NCI-H1694 (cell line): ENCODE measurements at regions not wholly inside any gene's neighbourhood (a gene's known extent, or its start where the extent isn't known, plus 50 kb on each side); places are given as distances from the start of the nearest gene placed in this dataset.
A peak's percentile ranks its signal among the peaks of the same experiment; 100 is the strongest.
"Not testable (repeated sequence)": the region's sequence is repeated elsewhere in the genome, so short reads cannot be mapped to it uniquely, and the experiment has no call there.

Experiments
- DNase-seq: peaks from one replicate; lab custom pipeline; 2025; lab: John Stamatoyannopoulos, UW

DNA sequence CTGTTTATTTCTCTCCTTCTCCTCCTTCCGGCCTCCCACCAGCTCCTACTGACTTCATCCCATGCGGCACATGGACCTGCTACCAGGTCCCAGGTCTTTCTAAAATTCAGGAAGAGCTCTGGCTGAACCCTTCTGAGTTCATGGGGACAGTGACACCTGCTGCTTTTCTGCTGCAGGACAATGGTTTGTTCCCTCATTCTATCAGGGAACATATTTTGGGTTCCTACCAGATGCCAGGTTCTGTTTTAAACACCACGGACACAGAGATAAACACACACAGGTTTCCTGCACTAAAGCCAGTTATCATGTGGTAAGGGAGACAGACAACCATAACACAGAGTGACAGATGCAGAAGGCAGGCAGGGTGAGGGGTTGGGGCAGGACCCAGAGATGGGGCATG, 114.0 kb upstream of the RAB4A start:
- DNase-seq: peak; percentile 43

DNA sequence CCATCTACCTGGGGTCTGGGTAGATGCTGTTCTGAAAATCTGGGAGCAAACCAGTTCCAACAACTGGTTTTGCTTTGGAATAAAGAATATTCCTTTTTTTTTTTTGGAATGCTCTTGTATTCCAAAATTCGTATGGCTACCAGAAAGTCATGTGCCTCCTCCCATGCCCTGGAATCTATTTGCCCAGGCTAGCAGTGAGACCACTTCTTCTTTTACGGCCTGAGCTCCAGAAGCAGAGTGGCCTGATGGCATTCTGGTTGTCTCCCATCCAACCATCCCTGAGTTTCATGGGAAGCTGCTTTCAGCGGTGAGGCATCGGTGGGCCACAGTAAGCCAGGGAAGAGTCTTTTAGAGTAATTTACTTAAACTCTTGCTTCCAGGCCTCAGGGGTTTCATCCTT, 113.4 kb upstream of the RAB4A start:
- DNase-seq: no peak

DNA sequence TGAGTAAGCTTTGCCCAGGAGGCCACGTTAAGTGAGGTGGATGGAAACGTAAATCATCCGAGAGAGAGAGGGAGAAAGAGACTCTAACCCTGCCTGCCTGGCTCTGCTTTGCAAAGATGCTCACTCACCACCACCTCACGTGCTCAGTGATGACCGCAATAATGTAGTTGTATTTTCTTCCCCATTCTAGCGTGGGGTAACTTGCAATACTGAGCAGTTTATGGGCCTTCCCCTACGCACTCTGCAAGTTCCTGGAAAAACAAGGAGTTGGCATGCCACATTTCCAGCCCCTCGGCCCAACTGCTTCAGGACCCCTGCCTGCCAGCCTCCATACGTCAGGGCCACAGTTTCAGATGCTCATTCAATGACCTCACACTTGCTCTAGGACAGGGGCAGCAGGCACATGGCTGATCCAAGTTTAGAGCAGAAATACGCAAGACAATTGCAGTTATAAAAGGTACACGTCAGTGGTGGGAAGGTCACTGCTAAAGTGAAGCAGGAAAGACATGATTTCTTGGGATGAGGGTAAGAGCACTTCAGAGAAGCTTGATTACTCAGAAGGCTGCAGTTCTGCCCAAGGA, 112.5 kb upstream of the RAB4A start:
- DNase-seq: no peak

DNA sequence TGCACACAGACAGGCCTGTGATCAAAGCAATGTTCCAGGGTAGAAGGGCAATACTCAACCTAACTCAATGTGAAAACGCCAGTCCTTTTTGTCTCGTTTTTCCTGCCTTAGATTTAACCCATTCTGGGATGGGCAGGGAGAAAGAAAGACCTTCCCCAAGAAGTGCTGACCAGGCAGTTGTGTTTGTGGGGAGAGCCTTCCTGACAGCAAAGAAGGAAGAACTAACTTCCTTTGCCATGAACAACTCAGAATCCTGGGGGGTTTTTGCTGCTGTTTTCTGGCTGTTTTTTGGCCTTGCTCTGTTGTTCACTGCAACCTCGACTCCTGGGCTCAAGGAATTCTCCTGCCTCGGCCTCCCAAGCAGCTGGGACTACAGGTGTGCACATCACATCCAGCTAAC, 112.0 kb upstream of the RAB4A start:
- DNase-seq: no peak

DNA sequence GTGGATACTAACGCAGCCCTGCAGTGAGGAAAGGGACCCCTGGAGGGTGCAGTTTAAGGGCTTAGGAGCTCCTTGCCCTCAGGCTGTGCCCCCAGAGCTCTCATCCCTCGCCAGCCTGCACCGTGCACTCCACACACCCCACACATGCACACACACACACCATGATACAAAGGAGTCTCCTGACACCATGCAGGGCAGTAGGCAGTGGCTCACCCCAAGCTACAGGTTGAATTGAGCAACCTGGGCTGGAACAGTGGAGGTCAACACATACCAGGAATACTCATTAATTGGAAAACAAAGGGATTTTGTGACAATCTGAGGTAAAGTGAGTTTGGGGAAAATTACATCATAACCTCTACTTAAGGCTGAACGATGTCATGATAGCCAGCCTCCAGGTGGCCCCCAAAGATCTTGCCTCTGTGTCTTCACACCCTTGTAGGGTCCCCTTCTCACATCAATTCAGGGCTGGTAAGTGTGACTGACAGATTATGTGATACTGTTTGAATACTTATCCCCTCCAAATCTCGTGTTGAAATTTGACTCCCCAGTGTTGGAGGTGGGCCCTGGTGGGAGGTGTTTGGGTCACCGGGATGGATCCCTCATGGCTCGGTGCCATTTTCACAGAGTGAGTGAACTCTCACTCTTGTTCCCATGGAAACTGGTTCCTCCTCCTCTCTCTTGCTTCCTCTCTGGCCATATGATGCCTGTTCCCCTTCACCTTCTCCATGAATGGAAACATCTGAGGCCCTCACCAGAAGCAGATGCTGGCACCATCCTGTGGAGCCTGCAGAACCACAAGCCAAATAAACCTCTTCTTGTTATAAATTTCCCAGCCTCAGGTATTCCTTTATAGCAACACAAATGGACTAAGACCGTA, 111.0 kb upstream of the RAB4A start:
- DNase-seq: no peak

DNA sequence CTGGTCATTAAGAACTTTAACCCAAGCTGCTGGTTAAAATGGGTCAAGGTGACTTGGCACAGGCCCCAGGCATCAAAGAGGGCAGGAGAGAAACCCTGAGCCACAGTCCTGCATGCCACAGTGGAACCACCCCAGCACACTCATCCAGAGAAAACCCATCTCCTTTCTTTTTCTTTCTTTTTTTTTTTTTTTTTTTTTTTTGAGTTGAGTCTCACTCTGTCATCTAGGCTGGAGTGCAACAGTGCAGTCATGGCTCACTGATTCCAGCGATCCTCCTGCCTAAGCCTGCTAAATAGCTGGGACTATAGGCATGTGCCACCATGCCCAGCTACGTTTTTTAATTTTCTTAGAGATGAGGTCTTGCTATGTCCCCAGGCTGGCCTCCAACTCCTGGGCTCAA, 109.2 kb upstream of the RAB4A start:
- no peak for DNase-seq

DNA sequence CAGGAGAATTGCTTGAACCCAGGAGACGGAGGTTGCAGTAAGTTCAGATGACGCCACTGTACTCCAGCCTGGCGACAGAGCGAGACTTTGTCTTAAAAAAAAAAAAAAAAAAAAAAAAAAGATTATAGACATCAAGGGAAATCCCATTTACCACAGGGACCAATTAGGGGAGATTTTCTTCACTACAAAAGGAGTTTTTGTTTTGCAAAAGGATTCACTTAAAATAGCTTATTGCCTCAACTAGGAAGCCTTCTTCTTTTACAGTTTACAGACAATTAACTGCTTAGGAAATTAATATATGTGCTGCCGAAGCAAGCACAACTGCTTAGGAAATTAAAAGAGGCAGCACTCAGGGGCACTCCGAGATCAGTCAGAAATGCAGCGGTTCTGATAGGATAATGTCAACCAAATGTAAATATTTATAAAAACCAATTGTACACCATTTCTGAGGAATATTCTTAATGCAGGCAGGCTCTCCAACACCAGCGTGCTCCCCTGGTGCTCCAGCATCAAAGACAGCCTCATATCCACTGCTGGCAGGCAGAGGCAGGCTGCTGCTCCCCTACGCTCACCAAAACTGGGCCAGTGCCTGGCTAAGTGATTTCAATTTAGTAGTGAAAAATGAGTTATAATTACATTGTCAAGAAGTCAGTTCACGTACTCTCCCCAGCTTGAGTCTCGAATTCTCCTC, 107.9 kb upstream of the RAB4A start:
- no peak for DNase-seq

DNA sequence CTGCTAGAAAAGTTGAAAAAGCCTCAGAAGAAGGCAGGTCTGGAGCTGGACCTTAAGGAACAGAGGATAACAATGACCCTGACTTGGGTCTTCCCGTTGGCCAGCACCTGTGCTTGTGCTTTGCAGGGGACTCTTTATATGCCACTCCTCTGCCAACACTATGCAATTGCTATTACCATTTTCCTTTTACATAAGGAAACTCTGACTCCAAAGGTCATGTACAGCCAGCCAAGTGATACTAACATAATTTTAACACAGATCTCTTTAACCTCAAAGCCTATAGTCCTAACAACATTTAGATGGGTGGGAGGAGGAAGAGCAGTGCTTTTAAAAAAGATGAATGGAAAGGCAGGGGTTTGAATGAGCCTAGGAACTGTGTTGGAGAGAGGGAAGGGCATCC, 106.6 kb upstream of the RAB4A start:
- DNase-seq: no peak

DNA sequence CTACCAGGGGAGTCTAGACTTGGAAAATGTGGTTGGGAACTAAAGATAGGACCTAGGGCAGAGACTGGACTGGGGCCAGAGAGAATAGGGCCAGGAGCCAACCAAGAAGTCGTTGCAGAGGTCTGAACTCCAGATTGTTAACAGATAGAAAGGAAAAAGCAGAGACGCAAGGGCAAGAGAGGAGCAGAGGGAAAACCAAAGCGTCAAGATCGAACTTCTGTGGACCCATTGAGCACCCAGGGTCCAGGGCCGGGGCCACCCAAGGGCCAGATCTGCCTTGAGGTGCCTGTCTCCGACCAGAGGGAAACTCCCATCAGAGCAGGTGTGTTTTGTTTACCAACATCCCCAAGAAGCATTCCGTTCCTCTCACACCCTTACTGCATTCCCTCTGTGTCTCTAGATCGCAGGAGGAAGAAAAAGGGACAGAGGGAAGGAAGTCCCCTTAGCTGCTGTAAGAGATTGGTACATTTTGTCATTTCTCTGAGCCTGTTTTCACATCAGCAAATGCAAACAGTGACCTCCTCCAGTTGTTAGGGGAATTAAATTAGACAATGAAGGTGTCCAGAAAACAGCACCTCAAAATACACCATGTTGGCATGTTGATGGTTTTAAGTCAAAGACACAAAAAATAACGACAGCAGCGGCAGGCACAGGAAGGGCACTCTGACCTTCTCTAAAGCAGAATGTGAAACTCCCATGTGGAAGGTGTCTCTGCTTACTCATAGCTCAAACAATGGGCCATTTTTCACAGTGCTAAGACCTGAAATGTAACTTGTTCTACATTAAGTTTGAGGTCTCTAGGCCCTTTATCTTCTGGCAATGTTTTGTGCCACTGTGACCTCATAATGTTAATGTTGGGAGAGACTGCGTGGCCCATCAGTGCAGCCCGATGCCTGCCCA, 105.8 kb upstream of the RAB4A start:
- DNase-seq: no peak

DNA sequence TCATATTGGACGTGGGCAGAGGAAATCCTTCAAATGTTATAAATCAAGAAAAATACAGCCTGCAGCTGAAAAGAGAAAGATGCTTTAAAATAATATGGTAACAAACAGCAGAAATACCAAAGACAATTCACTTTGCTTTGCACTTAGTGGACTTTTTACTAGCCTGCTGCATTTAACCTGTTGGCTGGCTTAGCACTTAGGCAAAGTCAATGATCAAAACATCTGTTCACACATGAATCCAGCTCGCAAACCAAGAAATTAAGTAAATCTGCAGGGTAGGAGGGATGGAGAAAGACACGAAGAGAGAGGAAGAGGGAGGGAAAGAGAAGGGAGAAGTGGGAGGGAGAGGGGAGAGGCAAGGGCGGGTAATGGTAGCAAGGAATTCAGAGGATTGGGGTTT, 103.6 kb upstream of the RAB4A start:
- DNase-seq: no peak

DNA sequence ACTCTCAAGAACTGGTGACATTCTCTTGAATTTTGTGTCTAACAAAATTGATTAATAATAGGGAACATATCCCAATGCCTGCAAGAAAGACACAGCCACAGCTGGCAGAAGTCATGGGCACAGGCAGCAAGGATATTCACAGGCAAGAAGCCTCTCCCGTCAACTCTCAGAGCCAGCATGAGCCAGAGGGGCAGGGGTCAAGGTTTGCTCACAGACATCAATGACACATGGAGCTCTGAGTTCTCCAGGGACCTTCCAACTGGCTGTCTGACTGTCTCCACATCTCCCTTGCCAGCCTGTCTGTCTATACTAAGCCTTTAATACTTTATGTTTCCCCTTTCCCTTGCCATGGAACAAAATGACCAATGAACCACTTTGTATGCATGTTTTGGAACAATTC, 101.5 kb upstream of the RAB4A start:
- DNase-seq: no peak

DNA sequence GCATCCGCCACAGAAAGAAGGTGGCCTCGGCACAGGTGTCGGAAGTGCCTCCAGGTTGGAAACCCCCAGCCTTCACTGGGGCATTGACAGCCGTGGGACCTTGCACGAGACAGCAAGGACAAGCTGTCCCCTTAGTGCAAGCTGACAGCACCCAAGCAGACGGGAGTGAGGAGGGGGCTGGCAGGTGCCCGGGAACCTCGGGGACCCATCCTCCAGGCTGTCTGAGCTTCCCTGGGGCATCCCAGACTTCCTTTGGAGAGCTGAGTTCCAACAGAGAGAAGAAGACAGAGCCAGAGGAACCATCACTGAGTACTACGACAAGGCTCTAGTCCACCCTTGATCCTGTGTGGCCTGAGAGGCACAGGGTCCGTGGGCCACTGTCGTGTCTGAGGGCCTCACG, 100.6 kb upstream of the RAB4A start:
- no peak for DNase-seq

DNA sequence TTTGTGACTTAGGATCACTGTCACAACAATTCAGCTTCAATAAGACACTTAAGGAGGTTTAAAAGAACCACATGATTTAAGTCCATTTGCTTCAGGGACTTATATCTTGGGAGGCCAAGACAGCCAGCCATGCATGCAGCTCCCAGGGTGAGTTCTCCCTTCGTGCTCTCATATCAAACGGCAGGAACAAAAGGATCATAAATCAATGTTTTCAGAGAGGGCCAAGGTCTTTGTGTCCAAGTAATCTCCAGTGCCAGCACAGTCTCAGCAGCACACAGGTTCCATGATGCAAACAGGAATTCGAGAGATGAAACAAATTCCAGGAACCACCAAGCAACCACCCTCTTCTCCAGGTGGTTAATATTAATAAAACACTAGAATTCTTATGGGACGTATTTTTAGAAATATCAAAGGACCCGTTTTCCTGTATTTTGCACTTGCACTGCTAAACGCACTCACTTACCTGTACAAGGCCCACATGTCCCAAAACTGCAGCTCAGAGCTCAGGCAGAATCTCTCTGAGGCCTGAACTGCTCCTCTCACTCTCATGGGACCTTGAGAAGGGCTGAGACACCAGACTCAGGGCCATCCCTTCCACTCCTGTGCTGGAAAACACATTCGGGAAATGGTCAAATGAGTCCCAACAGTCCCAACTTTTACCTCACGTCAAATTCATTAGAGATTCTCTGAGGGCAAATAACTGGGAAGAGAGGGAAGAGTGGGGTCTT, 100.0 kb upstream of the RAB4A start:
- no peak for DNase-seq

DNA sequence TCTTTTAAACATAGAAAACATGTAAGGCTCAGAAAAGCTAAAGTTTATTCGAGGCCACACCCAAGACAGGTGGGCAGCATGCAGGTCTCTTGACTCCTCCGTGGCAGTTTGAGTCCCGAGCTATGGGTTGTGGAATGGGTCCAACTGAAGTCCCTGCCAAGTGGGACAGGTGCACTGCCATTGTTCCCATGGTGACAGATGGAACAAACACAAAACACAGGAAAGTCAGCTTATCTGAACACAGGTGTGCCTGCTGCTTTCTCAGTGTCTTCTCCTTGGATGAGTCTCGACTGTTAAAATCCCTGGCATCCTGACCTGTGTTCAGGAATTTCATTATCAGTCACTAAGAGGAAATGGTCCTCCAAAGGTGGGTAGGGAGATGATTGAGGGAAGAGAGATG, 99.0 kb upstream of the RAB4A start:
- no peak for DNase-seq

DNA sequence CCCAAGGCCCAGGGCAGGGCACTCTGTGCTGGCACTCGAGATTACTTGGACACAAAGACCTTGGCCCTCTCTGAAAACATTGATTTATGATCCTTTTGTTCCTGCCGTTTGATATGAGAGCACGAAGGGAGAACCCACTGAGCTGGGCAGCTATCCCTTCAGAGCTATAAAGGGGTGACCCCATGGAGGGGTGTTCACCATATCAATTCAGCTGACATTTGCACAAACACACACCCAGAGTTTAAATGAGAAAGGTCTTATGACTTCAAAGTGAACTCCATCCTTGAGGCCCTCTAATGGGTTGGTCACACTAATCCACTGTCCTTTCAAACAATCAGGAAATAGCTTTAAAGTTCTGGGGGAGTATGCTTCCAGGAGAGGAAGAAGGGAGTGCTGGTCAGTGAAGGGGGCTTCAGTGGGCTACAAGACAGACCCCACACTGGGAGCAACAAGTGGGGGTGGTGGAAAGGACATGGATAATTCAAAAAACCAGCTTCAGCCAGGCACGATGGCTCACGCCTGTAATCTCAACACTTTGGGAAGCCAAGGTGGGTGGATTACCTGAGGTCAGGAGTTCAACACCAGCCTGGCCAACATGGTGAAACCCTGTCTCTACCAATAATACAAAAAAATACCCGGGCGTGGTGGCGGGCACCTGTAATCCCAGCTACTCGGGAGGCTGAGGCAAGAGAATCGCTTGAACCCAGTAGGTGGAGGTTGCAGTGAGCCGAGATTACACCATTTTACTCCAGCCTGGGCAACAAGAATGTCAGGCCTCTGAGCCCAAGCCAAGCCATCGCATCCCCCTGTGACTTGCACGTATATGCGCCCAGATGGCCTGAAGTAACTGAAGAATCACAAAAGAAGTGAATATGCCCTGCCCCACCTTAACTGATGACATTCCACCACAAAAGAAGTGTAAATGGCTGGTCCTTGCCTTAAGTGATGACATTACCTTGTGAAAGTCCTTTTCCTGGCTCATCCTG, 97.1 kb upstream of the RAB4A start:
- not testable (repeated sequence) for DNase-seq

DNA sequence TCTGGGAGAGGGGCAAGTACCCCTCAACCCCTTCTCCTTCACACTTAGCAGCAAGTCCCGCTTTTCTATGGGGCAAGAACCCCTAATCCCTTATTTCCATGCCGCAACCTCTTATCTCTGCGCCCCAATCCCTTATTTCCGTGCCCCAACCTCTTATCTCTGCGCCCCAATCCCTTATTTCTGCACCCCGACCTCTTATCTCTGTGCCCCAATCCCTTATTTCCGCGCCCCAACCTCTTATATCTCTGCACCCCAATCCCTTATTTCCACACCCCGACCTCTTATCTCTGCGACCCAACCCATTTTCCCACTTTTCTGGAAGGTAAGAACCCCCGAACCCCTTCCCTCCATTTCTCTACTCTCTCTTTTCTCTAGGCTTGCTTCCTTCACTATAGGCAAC, 95.6 kb upstream of the RAB4A start:
- not testable (repeated sequence) for DNase-seq

DNA sequence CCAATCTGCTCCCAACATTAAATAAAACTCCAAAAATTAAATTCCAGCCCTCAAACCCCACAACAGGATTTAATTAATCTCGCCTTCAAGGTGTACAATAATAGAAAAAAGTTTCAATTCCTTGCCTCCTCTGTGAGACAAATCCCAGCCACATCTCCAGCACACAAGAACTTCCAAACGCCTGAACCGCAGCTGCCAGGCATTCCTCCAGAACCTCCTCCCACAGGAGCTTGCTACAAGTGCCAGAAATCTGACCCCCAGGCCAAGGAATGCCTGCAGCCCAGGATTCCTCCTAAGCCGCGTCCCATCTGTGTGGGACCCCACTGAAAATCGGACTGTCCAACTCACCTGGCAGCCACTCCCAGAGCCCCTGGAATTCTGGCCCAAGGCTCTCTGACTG, 94.5 kb upstream of the RAB4A start:
- DNase-seq: not testable (repeated sequence)

DNA sequence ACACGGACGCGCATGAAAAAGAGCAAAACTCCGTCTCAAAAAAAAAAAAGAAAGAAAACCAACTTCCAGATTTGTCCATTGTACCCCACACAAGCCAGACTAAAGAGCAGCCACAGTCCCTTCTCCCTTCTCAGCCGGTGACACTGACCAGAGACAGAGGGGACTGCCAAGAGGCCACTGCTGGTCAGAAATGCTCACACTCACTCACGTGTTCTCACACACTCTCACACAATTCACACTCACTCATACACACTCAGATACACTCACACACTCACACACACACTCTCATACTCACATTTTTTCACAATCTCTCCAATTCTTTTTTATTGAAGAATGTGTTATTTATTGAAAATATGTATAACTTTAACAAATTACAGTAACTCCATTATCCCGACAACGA, 90.8 kb upstream of the RAB4A start:
- DNase-seq: no peak

DNA sequence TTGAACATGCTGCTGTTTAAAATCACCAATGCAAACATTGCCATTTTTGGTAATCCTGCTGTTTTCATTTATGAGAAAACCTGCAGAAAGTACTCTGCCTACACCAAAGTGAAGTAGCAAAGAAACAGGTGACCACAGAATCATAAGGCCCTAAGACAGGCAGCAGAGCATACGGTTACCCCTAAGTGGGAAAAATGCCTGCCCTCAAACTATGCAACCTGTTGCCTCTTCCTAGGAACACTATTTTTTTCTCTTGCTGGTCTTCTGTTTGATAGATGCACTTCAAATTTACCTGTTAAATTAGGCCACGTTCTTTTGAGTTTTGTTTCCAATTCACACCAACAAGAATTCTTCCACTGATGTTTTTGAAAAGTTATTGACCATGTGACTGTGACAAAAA, 89.5 kb upstream of the RAB4A start:
- no peak for DNase-seq

DNA sequence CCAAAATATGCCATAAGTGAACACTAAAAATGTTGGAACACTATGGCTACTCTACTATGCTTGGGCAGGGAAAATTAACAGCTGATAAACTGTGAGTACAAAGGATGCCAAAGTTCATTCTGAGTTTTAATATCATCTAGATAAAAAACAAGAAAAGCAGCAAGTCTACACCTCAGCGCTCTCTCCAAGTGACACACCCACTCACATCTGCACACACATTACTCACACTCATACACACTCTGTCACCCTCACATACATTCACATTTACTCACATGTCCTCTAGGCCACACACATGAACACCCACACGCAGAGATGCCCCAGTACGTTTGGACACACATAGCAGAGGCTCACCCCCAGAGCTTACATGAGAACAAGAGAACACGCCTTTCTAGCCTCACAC, 87.3 kb upstream of the RAB4A start:
- DNase-seq: no peak
